ENCODE measurements at regions not wholly inside any gene's neighbourhood (a gene's known extent, or its start where the extent isn't known, plus 50 kb on each side); places are given as distances from the start of the nearest gene placed in this dataset.

- TF ChIP-seq ELK1 (IDR thresholded peaks at IDR 0.05; ENCODE audit: low read depth, low read length) = no peak
- TF ChIP-seq MLLT1 (IDR thresholded peaks at IDR 0.05) = 0 out of 2 replicates have a peak, but pooled peaks have one; percentile 54
- no peak for TF ChIP-seq NKRF (conservative IDR thresholded peaks at IDR 0.05)
- no peak for TF ChIP-seq USF2 (IDR thresholded peaks at IDR 0.05; ENCODE audit: borderline replicate concordance, low read depth, low read length)
- no peak for TF ChIP-seq RELA (IDR thresholded peaks at IDR 0.05; ENCODE audit: borderline replicate concordance, partially characterized antibody)
- peak; percentile 50 for TF ChIP-seq NBN (IDR thresholded peaks at IDR 0.05)
- TF ChIP-seq MAX (IDR thresholded peaks at IDR 0.05; ENCODE audit: low read depth, low read length) = no peak
- TF ChIP-seq NFIC (IDR thresholded peaks at IDR 0.05; ENCODE audit: low read depth, low read length) = peak; percentile 94
- no peak for TF ChIP-seq PAX8 (IDR thresholded peaks at IDR 0.05)
- TF ChIP-seq ZZZ3 (IDR thresholded peaks at IDR 0.05; ENCODE audit: control insufficient read depth, insufficient read length, low read depth) = no peak
- no peak for TF ChIP-seq ZNF207 (IDR thresholded peaks at IDR 0.05; ENCODE audit: borderline replicate concordance)
- peak; percentile 74 for TF ChIP-seq FOXM1 (IDR thresholded peaks at IDR 0.05; ENCODE audit: low read depth, low read length)
- TF ChIP-seq NR2C1 (IDR thresholded peaks at IDR 0.05) = no peak
- TF ChIP-seq ZNF592 (IDR thresholded peaks at IDR 0.05) = no peak
- TF ChIP-seq E2F8 (IDR thresholded peaks at IDR 0.05; ENCODE audit: low read depth, partially characterized antibody) = no peak
- no peak for TF ChIP-seq LARP7 (IDR thresholded peaks at IDR 0.05)
- no peak for TF ChIP-seq ZNF622 (IDR thresholded peaks at IDR 0.05)
Observed at GRCh38 chr4:26076000-26076587, 162.1 kb downstream of the SMIM20 start (continued).
